ENCODE measurements at regions not wholly inside any gene's neighbourhood (a gene's known extent, or its start where the extent isn't known, plus 50 kb on each side); places are given as distances from the start of the nearest gene placed in this dataset.

- TF ChIP-seq TAF1 (IDR thresholded peaks at IDR 0.05; ENCODE audit: control insufficient read depth, extremely low read depth, insufficient read depth, low read length, severe bottlenecking) = no peak
Measured at GRCh38 chr6:122285292-122285913, 114.0 kb upstream of the HSF2 start (continued).

GRCh38 chr6:122286512-122286911 is 112.9 kb upstream of the HSF2 start:
- Histone ChIP-seq H3K27me3 (ENCODE audit: control insufficient read depth in 2 of 2, insufficient read depth in 2 of 2, low read length in 2 of 2) (no peaks in the 10 kb centered on the region), H3K4me2 (ENCODE audit: insufficient read depth, low read length) (no peak overlapping the region), H3K9me3 (replicated peaks; ENCODE audit: control insufficient read depth, insufficient read depth, low read depth, low read length) (peaks cover 2% of the 10 kb centered on the region; the same call in 1 of the 2 replicates), H3K4me1 (replicated peaks in 1 of 2; ENCODE audit: control insufficient read depth in 2 of 2, insufficient read depth in 2 of 2, low read length in 2 of 2) (no peaks in the 10 kb centered on the region), H3K4me3 (no peak overlapping the region), H3K9ac (ENCODE audit: insufficient read depth in 1 of 2, low read depth in 2 of 2, low read length in 2 of 2) (no peak overlapping the region), H3K79me2 (ENCODE audit: control insufficient read depth, insufficient read depth, low read length) (no peaks in the 10 kb centered on the region), H4K20me1 (replicated peaks; ENCODE audit: control insufficient read depth, insufficient read depth, low read length) (no peaks in the 10 kb centered on the region), H3K36me3 (ENCODE audit: control insufficient read depth, insufficient read depth, low read length) (no peaks in the 10 kb centered on the region), H2AFZ (ENCODE audit: low read depth, low read length) (no peak overlapping the region), H3K9me1 (ENCODE audit: control insufficient read depth, insufficient read depth, low read length) (no peaks in the 10 kb centered on the region), H3K27ac (ENCODE audit: extremely low read depth, low read depth, low read length) (no peak overlapping the region)
- CTCF ChIA-PET (ENCODE audit: low intra/inter-chr PET ratio) = no interaction called here
- POLR2A ChIA-PET = no interaction called here
- FAIRE-seq (no peak), ATAC-seq (no peak), DNase-seq (ENCODE audit: extremely low read depth in 1 of 4, low spot score in 3 of 4) (no peak)
- intact Hi-C loops (cut with micrococcal nuclease) = no loop called here
- TF ChIP-seq DIDO1 (tag; IDR thresholded peaks at IDR 0.05; ENCODE audit: low read depth) (no peak), STAT6 (CRISPR knock-in tag; IDR thresholded peaks at IDR 0.05) (no peak), KAT2B (IDR thresholded peaks at IDR 0.05; ENCODE audit: low read depth, low read length) (no peak), ZNF717 (CRISPR knock-in tag; IDR thresholded peaks at IDR 0.05) (no peak), NFE2 (IDR thresholded peaks at IDR 0.05; ENCODE audit: low read depth) (no peak), ZBTB1 (CRISPR knock-in tag; IDR thresholded peaks at IDR 0.05; ENCODE audit: borderline replicate concordance, low read depth) (no peak)
- in situ Hi-C loops (cut with MboI) = no loop called here
- no TSS peak for BruUV-seq (replicated peaks)

All from K562 (cell line).